GM13977 (cell line): ENCODE measurements at regions not wholly inside any gene's neighbourhood (a gene's known extent, or its start where the extent isn't known, plus 50 kb on each side); places are given as distances from the start of the nearest gene placed in this dataset.
"Not testable (repeated sequence)": the region's sequence is repeated elsewhere in the genome, so short reads cannot be mapped to it uniquely, and the experiment has no call there.

ENCODE experiments used
- DNase-seq: peaks from one replicate; pipeline ENCODE4 v3.0.0; 2012; ENCODE audit warnings: low spot score
- CTCF ChIP-seq: IDR thresholded peaks from 2 replicates; pipeline ENCODE4 v1.5.1; 2012; ENCODE audit warnings: mild to moderate bottlenecking, control low read depth; ENCODE audit not compliant: insufficient read depth; ENCODE audit errors: extremely low read depth, missing control alignments
- in situ Hi-C: fragments of 300-500 bp; cut with MboI; formaldehyde crosslinking; loops from one replicate; pipeline ENCODE4 v1.12.0; 2022; ENCODE audit warnings: low sequenced_read_pairs, low pct_unique_long_range_greater_than_20kb, mixed read lengths, inconsistent platforms; ENCODE audit not compliant: unreplicated experiment

- TF ChIP-seq CTCF, result no peak
- DNase-seq, result no peak
- in situ Hi-C loops, result no loop called here
Observed at GRCh38 chr3:30449290-30449632, 157.1 kb upstream of the TGFBR2 start.

GRCh38 chr3:30452446-30452845, 154.0 kb upstream of the TGFBR2 start:
- no peak for TF ChIP-seq CTCF
- DNase-seq, result no peak
- in situ Hi-C loops, result no loop called here

DNA sequence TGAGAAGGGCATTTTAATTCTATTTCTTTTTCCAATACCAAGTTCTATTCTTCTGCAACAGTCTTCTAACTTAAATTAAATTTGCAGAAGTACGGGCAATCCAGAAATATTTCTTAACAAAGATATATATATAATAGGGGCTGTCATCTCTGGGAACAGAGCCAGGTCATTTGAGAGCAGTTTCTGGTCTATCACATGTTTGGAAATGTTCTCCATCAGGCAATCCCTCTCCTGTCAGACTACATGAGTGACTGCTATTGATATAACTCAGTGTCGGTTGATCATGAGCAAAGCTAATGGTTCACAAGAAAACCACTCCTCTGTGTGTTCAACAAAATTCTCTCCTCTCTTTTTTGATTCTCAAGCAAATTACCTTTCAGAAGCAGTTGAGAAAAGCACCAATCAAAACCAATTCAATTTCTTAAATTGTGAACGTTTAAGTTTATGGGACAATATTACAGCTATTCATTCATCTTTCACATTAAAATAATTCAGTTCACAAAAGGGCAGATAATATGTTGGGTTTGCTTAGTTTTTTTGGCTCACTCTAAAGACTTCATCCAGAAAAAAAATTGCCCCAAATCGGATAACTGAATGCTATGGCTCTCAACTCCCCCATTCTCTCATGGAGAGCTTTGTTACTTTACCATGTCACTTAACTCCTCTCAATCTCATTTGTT, 152.9 kb upstream of the TGFBR2 start:
- no peak for TF ChIP-seq CTCF
- no peak for DNase-seq
- in situ Hi-C loops, result no loop called here

DNA sequence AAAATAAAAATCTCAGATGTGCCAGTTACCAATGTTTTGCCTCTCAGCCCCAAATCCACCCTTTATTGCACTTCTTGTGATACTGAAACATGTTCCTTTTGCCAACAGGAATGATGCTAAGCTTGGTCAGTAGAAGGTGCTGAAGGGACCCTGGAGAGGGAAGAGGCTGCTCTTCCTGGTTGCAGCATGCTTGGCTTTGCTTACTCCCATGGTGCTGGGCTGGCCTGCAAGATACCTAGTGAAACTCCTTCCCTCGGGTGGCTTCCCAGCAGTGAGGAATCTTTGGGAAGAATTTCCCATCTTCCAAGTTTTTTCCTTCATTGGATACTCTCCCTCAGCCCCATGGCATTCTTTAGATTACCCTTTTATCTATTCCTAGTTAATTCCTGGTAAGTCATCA, 151.8 kb upstream of the TGFBR2 start:
- no peak for DNase-seq
- no peak for TF ChIP-seq CTCF
- in situ Hi-C loops, result no loop called here

DNA sequence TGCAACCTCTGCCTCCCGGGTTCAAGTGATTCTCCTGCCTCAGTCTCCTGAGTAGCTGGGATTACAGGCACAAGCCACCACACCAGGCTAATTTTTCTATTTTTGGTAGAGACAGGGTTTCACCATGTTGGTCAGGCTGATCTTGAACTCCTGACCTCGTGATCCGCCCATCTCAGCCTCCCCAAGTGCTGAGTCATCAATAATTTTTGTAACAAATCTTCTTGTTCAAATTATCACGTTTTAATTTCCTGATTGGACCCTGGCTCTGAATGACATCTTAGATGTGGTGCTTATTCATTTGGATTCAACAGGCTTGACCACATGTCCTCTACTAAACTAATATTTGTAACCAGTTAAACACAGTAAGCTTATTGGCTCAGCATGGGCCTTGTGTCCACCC, 151.3 kb upstream of the TGFBR2 start:
- DNase-seq, in situ Hi-C loops: not testable (repeated sequence)

GRCh38 chr3:30455840-30456239, 150.6 kb upstream of the TGFBR2 start:
- DNase-seq, result no peak
- no peak for TF ChIP-seq CTCF
- in situ Hi-C loops, result no loop called here

DNA sequence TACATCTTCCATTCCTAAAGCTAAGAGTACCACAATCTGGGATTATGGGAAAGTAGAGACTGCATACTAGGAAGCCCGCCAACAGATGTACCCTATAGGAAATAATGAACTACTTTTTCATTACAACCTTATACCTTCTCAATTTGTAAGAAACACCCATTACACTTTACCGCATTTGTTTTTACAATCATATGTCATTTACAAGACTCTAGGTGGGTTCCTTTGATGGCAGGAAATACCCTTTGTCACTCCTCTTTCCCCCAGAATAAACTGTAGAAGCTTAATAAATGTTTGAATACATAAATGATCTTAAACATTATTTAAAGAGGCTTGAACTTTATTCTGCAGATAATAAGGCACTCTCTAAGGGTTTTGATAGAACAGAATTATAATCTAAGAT, 150.1 kb upstream of the TGFBR2 start:
- in situ Hi-C loops, result no loop called here
- no peak for TF ChIP-seq CTCF
- no peak for DNase-seq
